LNCaP clone FGC (cell line): ENCODE measurements at regions not wholly inside any gene's neighbourhood (a gene's known extent, or its start where the extent isn't known, plus 50 kb on each side); places are given as distances from the start of the nearest gene placed in this dataset.
"Not testable (repeated sequence)": the region's sequence is repeated elsewhere in the genome, so short reads cannot be mapped to it uniquely, and the experiment has no call there.

Experiments used
- DNase-seq: peaks from one replicate; pipeline ENCODE4 v3.0.0-alpha.2; 2011; ENCODE audit warnings: low read depth
- H3K4me3 ChIP-seq: 2 replicates; pipeline ENCODE4 v1.5.1; 2011; ENCODE audit warnings: mild to moderate bottlenecking, low read depth, low read length, control low read depth
- TF ChIP-seq, protein P1 (sequence below): IDR thresholded peaks from 2 replicates; pipeline ENCODE4 v1.5.1; 2012; ENCODE audit warnings: mild to moderate bottlenecking; ENCODE audit not compliant: control insufficient read depth, insufficient read depth; ENCODE audit errors: extremely low read depth

DNA sequence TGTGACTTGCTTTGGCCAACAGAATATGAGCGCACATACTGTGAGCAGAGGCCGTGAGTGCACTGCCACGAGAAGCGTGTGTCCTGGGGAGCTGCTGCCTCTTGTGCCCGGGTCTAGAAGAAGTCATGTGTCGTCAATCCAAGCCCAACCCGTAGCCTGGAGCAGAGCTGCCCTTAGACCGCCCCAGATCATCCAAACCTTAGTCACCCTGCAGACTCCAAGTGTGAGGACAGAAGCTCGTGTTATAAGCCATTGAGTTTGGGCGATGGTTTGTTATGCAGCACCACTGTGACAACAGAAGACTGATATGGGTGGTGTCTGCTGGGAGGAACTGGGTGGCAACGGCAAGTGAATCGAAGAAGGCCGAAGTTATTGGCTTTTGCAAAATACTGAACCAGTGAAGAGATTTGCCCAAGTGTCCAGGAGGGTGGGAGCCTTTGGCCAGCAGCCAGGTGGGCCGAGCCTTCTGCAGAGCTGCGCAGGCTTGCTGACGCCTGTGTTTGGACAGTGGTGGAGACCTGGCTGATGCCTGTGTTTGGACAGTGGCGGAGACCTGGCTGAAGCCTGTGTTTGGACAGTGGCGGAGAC is 101.3 kb upstream of the SULF2 start:
- TF ChIP-seq, protein P1, sequence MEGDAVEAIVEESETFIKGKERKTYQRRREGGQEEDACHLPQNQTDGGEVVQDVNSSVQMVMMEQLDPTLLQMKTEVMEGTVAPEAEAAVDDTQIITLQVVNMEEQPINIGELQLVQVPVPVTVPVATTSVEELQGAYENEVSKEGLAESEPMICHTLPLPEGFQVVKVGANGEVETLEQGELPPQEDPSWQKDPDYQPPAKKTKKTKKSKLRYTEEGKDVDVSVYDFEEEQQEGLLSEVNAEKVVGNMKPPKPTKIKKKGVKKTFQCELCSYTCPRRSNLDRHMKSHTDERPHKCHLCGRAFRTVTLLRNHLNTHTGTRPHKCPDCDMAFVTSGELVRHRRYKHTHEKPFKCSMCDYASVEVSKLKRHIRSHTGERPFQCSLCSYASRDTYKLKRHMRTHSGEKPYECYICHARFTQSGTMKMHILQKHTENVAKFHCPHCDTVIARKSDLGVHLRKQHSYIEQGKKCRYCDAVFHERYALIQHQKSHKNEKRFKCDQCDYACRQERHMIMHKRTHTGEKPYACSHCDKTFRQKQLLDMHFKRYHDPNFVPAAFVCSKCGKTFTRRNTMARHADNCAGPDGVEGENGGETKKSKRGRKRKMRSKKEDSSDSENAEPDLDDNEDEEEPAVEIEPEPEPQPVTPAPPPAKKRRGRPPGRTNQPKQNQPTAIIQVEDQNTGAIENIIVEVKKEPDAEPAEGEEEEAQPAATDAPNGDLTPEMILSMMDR, result no peak
- no peak for DNase-seq
- H3K4me3 ChIP-seq, result no peak overlapping the region

DNA sequence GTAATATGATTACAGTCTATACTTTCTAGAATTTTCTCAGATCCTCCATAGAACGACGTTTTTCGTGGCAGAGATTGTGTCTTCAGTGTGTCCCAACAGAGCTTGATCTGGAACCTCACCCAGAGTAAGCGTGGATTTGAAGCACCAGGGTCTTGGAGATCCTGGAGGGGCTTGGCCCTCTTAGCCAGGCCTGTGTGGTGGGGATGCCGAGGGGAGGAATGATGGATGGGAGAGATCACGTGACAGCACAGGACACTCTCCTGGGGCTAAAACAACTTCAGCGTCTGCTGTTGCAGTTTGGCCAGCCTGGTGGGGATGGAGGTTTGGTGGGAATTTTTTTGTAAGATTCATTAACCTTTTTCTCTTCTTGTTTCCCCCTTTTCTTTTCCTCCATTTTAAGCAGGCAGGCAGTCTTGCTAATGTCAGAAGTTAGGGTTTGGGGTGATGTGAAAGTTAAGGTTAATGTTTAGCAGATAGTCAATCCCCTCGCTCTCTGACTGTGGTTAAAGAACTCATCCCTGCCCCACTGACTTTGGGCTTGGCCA is 100.7 kb upstream of the SULF2 start:
- TF ChIP-seq, protein P1, result no peak
- no peak for DNase-seq
- no peak overlapping the region for H3K4me3 ChIP-seq

DNA sequence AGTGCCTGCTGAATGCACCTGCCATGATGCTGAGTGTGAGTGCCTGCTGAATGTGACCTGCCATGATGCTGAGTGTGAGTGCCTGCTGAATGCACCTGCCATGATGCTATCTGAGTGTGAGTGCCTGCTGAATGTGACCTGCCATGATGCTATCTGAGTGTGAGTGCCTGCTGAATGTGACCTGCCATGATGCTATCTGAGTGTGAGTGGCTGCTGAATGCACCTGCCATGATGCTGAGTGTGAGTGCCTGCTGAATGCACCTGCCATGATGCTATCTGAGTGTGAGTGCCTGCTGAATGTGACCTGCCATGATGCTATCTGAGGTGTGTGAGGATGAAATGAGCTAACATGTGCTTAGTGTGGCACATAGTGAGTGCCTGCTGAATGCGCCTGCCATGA is 98.7 kb upstream of the SULF2 start:
- DNase-seq, H3K4me3 ChIP-seq: not testable (repeated sequence)

DNA sequence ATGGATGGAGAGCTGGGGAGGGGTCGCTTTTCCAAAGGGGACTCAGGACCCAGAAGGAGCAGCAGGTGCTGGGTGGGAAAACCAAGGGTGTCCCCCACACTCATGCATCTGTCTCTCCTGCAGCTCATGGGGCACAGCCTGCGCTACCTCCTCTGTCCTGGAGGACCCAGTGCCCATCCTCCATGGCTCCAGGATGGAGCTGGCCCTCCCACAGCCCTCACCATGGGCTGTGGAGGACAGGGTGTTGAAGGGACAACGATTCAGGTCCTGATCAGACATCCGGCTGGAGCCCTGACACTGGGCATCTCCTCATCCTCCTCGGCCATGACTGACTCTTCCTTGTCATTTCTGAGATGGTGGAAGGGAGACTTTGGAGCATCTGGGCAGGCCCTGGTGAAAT is 97.9 kb upstream of the SULF2 start:
- no peak for DNase-seq
- H3K4me3 ChIP-seq, result no peak overlapping the region
- TF ChIP-seq, protein P1, result no peak

DNA sequence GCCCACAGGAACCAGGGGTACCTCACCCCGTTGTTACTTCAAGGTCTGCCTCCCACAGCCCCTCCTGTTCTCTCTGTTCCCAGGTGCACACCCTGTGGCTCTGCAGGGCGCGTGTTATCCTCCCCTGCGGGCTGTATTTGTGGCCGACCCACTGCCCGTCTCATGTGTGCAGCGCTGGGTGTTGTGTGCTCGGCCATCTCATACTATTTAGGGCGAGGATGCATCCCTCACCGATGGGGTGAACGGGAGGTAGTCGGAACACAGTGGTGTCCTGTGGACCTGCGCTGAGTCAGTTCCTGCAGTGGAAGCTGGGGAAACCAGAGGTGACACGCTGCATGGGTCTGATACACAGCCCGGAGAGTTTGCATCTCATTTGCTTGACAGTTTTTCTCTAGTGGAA is 94.5 kb upstream of the SULF2 start:
- TF ChIP-seq, protein P1, result no peak
- no peak overlapping the region for H3K4me3 ChIP-seq
- no peak for DNase-seq

DNA sequence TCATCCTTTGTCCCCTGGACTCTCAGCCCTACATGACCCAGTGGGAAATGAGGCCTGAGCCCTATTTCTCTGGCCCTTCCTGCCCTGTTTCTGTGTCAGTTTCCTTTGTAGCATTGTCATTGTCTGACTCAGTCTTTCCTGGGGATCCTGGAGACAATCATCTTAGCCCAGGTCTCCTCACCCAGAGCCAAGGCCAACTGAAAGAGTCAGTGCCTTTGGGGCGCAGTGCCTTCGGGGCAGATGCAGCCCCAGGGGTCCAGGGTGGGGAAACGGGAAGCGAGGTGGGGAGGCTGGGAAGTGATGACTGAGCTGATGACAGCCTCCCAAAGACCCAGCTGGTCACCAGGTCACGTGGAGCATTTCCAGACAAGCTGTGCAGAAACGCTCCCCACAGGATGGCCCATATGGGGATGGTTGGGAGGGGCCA is 93.3 kb upstream of the SULF2 start:
- no peak overlapping the region for H3K4me3 ChIP-seq
- DNase-seq, result no peak
- TF ChIP-seq, protein P1, result no peak

DNA sequence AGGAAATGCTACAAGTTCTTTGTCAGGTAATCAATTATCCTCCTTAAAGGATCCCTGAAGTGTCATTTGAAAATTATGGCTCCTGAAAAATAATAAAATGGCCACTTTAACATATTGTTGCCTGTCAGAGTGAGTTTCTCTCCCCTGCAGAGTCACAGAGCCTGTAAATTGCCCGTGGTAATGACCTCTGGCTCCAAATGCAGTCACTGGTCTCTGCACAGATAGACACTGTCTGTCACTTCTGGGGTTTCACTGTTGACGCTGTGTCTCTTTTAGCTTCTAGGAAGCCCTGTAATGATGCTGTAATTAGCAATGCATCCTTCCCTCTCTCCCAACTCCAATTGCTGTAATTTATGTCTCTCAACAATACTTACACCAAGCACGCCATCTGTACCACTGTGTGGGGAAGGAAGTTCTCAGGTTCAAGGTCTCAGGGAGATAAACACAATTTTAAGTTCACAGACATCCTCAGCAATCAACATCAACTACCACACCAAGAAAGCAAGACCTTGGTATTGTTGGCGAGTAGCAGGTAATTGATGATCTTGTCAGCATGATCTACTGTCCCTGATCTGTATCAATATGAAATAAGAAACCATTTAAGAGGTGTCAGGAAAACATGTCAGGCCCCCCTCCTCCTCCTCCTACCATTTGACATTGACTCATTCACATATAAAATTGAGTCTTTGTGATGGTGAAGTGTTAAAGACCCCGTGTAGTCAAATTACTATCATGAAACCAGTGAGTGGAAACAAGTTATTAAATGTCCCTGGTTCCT is 91.2 kb upstream of the SULF2 start:
- TF ChIP-seq, protein P1, result no peak
- no peak for DNase-seq

More for the DNA sequence above, 91.2 kb upstream of the SULF2 start:
- H3K4me3 ChIP-seq, result no peak overlapping the region
